ENCODE measurements at regions not wholly inside any gene's neighbourhood (a gene's known extent, or its start where the extent isn't known, plus 50 kb on each side); places are given as distances from the start of the nearest gene placed in this dataset.

GRCh38 chr13:63625869-63626268, 2210.2 kb upstream of the PCDH20 start:
- no peaks in the 10 kb centered on the region for H3K36me3 ChIP-seq
- H3K27ac ChIP-seq = no peak overlapping the region
- DNase-seq (no peak), ATAC-seq (no peak)
- intact Hi-C loops (cut with DNase I) = no loop called here
- H3K9me3 ChIP-seq = no peaks in the 10 kb centered on the region
- no peak overlapping the region for H3K4me3 ChIP-seq
- TF ChIP-seq CTCF (IDR thresholded peaks at IDR 0.05) = no peak
- H3K27me3 ChIP-seq (ENCODE audit: low read depth) = no peaks in the 10 kb centered on the region
- no peaks in the 10 kb centered on the region for H3K4me1 ChIP-seq

GRCh38 chr13:63614874-63615612, 2199.4 kb upstream of the PCDH20 start:
- no peak overlapping the region for H3K27ac ChIP-seq
- intact Hi-C loops (cut with DNase I) = no loop called here
- H3K9me3 ChIP-seq = no peaks in the 10 kb centered on the region
- no peak overlapping the region for H3K4me3 ChIP-seq
- TF ChIP-seq CTCF (IDR thresholded peaks at IDR 0.05) = no peak
- H3K27me3 ChIP-seq (ENCODE audit: low read depth) = no peaks in the 10 kb centered on the region
- no peak for DNase-seq
- ATAC-seq = no peak
- no peaks in the 10 kb centered on the region for H3K4me1 ChIP-seq
- no peaks in the 10 kb centered on the region for H3K36me3 ChIP-seq

GRCh38 chr13:63607153-63607552, 2191.5 kb upstream of the PCDH20 start:
- no peak overlapping the region for H3K27ac ChIP-seq
- intact Hi-C loops (cut with DNase I) = no loop called here
- no peaks in the 10 kb centered on the region for H3K4me1 ChIP-seq
- no peak overlapping the region for H3K4me3 ChIP-seq
- TF ChIP-seq CTCF (IDR thresholded peaks at IDR 0.05) = no peak
- DNase-seq (no peak), ATAC-seq (no peak)
- no peaks in the 10 kb centered on the region for H3K36me3 ChIP-seq
- peaks cover 14% of the 10 kb centered on the region for H3K9me3 ChIP-seq
- H3K27me3 ChIP-seq (ENCODE audit: low read depth) = no peaks in the 10 kb centered on the region

GRCh38 chr13:63605962-63606361, 2190.3 kb upstream of the PCDH20 start:
- intact Hi-C loops (cut with DNase I) = no loop called here
- Histone ChIP-seq H3K36me3 (no peaks in the 10 kb centered on the region), H3K4me1 (no peaks in the 10 kb centered on the region), H3K27ac (no peak overlapping the region), H3K9me3 (peaks cover 14% of the 10 kb centered on the region), H3K27me3 (ENCODE audit: low read depth) (no peaks in the 10 kb centered on the region), H3K4me3 (no peak overlapping the region)
- no peak for TF ChIP-seq CTCF (IDR thresholded peaks at IDR 0.05)
- DNase-seq = no peak
- no peak for ATAC-seq

GRCh38 chr13:63605403-63605802, 2189.8 kb upstream of the PCDH20 start:
- Histone ChIP-seq H3K4me1 (no peaks in the 10 kb centered on the region), H3K9me3 (peaks cover 14% of the 10 kb centered on the region), H3K4me3 (no peak overlapping the region), H3K27me3 (ENCODE audit: low read depth) (no peaks in the 10 kb centered on the region), H3K27ac (no peak overlapping the region), H3K36me3 (no peaks in the 10 kb centered on the region)
- intact Hi-C loops (cut with DNase I) = no loop called here
- ATAC-seq = no peak
- no peak for DNase-seq
- no peak for TF ChIP-seq CTCF (IDR thresholded peaks at IDR 0.05)

Measured in lower lobe of right lung (tissue), 2 donors.